CD4-positive, alpha-beta T cell (primary cell): ENCODE measurements at regions not wholly inside any gene's neighbourhood (a gene's known extent, or its start where the extent isn't known, plus 50 kb on each side); places are given as distances from the start of the nearest gene placed in this dataset.

Experiments
- ATAC-seq: fragments of 200-7000 bp; cut with Tn5 transposase; one replicate; pipeline ENCODE4 v1.10.0; 2022; ENCODE audit warnings: mild to moderate bottlenecking; ENCODE audit not compliant: poor library complexity
- CTCF ChIA-PET: fragments of 350-600 bp; sonication (Branson Sonifier 250); formaldehyde crosslinking; loops from one replicate; lab custom pipeline; 2021; ENCODE audit warnings: antibody characterized with exemption, inconsistent platforms; lab: Charles Lee
- POLR2A ChIA-PET: fragments of 350-600 bp; sonication (Branson Sonifier 250); formaldehyde crosslinking; loops from one replicate; lab custom pipeline; 2021; ENCODE audit warnings: antibody characterized with exemption, inconsistent platforms; lab: Charles Lee
- DNase-seq, 14 experiments: peaks; one replicate each; pipeline ENCODE4 v3.0.0-alpha.2; 2013 to 2020; ENCODE audit warnings: mixed read lengths in 2 of 14
- H3K27ac ChIP-seq, 2 donors: one replicate each; pipeline versions ENCODE4 v1.5.1 to v1.7.0; 2013; ENCODE audit warnings: low read length in 2 of 2, low read depth in 1 of 2, mild to moderate bottlenecking in 1 of 2
- H3K27me3 ChIP-seq, 2 experiments: 1 replicate in 1 of 2; 2 replicates in 1 of 2; pipeline versions ENCODE4 v1.6.1 to v1.7.0; 2013; ENCODE audit warnings: low read length in 2 of 2, control low read depth in 1 of 2, mild to moderate bottlenecking in 1 of 2, moderate library complexity in 1 of 2; ENCODE audit not compliant: insufficient read depth in 2 of 2, control insufficient read depth in 1 of 2
- H3K36me3 ChIP-seq: one replicate; pipeline ENCODE4 v1.6.1; 2013; ENCODE audit warnings: low read length, control low read depth; ENCODE audit not compliant: insufficient read depth
- H3K4me1 ChIP-seq: one replicate; pipeline ENCODE4 v1.6.1; 2013; ENCODE audit warnings: low read length, control low read depth; ENCODE audit not compliant: insufficient read depth
- H3K4me3 ChIP-seq: one replicate; pipeline ENCODE4 v1.5.1; 2013; ENCODE audit warnings: mild to moderate bottlenecking, low read length, moderate library complexity
- H3K9me3 ChIP-seq, 2 experiments: 1 replicate in 1 of 2; 2 replicates in 1 of 2; pipeline versions ENCODE4 v1.6.1 to v1.7.0; 2013; ENCODE audit warnings: low read length in 2 of 2, mild to moderate bottlenecking in 2 of 2, control low read depth in 1 of 2, moderate library complexity in 1 of 2; ENCODE audit not compliant: control insufficient read depth in 1 of 2, insufficient read depth in 1 of 2
- H3K27ac Mint-ChIP-seq: one replicate; pipeline ENCODE4 v1.8.0; 2020; ENCODE audit warnings: mixed read lengths
- H3K27me3 Mint-ChIP-seq: one replicate; pipeline ENCODE4 v1.8.0; 2021; ENCODE audit warnings: mixed read lengths
- H3K36me3 Mint-ChIP-seq: one replicate; pipeline ENCODE4 v1.8.0; 2021; ENCODE audit warnings: low read depth, mixed read lengths
- H3K4me1 Mint-ChIP-seq: one replicate; pipeline ENCODE4 v1.8.0; 2021; ENCODE audit warnings: low read depth, mixed read lengths
- H3K4me3 Mint-ChIP-seq: one replicate; pipeline ENCODE4 v1.8.0; 2020; ENCODE audit warnings: mild to moderate bottlenecking, mixed read lengths
- H3K9me3 Mint-ChIP-seq: one replicate; pipeline ENCODE4 v1.8.0; 2020; ENCODE audit warnings: mixed read lengths
- CTCF ChIP-seq: fragments of 200-600 bp; IDR thresholded peaks from one replicate; pipeline ENCODE4 v1.8.0; 2022; ENCODE audit warnings: antibody characterized with exemption, mild to moderate bottlenecking
- intact Hi-C, 2 experiments: fragments of 100-400 bp; cut with DNase I in 1 of 2; cut with micrococcal nuclease in 1 of 2; formaldehyde crosslinking; loops; one replicate each; pipeline versions ENCODE4 v1.15.1 to v1.9.0; 2023 to 2025; cut with DNase I, micrococcal nuclease

GRCh38 chr17:36731811-36732210 is 130.4 kb downstream of the MRM1 start:
- H3K4me3 Mint-ChIP-seq, result no peak overlapping the region
- H3K4me1 ChIP-seq, result peaks cover 27% of the 10 kb centered on the region
- no peak overlapping the region for H3K27ac ChIP-seq
- no peaks in the 10 kb centered on the region for H3K36me3 ChIP-seq
- TF ChIP-seq CTCF, result no peak
- no peaks in the 10 kb centered on the region for H3K36me3 Mint-ChIP-seq
- no peaks in the 10 kb centered on the region for H3K27me3 Mint-ChIP-seq
- no peak overlapping the region for H3K27ac Mint-ChIP-seq
- no peaks in the 10 kb centered on the region for H3K9me3 Mint-ChIP-seq
- ATAC-seq, result no peak
- peaks cover 26% of the 10 kb centered on the region for H3K4me1 Mint-ChIP-seq
- intact Hi-C loops, result no loop called here
- no peaks in the 10 kb centered on the region for H3K27me3 ChIP-seq
- DNase-seq, result no peak
- ChIA-PET POLR2A (no interaction called here), CTCF (no interaction called here)
- no peaks in the 10 kb centered on the region for H3K9me3 ChIP-seq
- H3K4me3 ChIP-seq, result no peak overlapping the region

GRCh38 chr17:36732351-36732750 is 131.0 kb downstream of the MRM1 start:
- Mint-ChIP-seq H3K4me3 (no peak overlapping the region), H3K27me3 (no peaks in the 10 kb centered on the region), H3K9me3 (no peaks in the 10 kb centered on the region), H3K36me3 (no peaks in the 10 kb centered on the region), H3K4me1 (peaks cover 21% of the 10 kb centered on the region), H3K27ac (no peak overlapping the region)
- TF ChIP-seq CTCF, result no peak
- DNase-seq, result no peak
- Histone ChIP-seq H3K36me3 (no peaks in the 10 kb centered on the region), H3K9me3 (no peaks in the 10 kb centered on the region), H3K27ac (no peak overlapping the region), H3K27me3 (no peaks in the 10 kb centered on the region), H3K4me1 (peaks cover 22% of the 10 kb centered on the region), H3K4me3 (no peak overlapping the region)
- ChIA-PET POLR2A (no interaction called here), CTCF (no interaction called here)
- intact Hi-C loops, result no loop called here
- ATAC-seq, result no peak

- Histone ChIP-seq H3K36me3 (no peaks in the 10 kb centered on the region), H3K27ac (no peak overlapping the region), H3K4me3 (no peak overlapping the region), H3K27me3 (no peaks in the 10 kb centered on the region), H3K4me1 (no peaks in the 10 kb centered on the region), H3K9me3 (no peaks in the 10 kb centered on the region)
- Mint-ChIP-seq H3K36me3 (no peaks in the 10 kb centered on the region), H3K27me3 (no peaks in the 10 kb centered on the region), H3K27ac (no peak overlapping the region), H3K4me3 (no peak overlapping the region), H3K4me1 (no peaks in the 10 kb centered on the region), H3K9me3 (no peaks in the 10 kb centered on the region)
- no peak for TF ChIP-seq CTCF
- no peak for ATAC-seq
- DNase-seq, result no peak
- ChIA-PET POLR2A (interaction anchor here (1.0 to 1.3 kb wide), 2 partner anchors 14 to 50 kb away, joined by 3 to 7 read pairs; no protein-coding TSS in a partner anchor), CTCF (no interaction called here)
- intact Hi-C loops, result no loop called here
Observed at GRCh38 chr17:36736201-36737156, 135.1 kb downstream of the MRM1 start.
